ENCODE measurements at regions not wholly inside any gene's neighbourhood (a gene's known extent, or its start where the extent isn't known, plus 50 kb on each side); places are given as distances from the start of the nearest gene placed in this dataset.

GRCh38 chr2:824524-824923 is 126.1 kb upstream of the SNTG2 start:
- DNase-seq, result no peak

DNA sequence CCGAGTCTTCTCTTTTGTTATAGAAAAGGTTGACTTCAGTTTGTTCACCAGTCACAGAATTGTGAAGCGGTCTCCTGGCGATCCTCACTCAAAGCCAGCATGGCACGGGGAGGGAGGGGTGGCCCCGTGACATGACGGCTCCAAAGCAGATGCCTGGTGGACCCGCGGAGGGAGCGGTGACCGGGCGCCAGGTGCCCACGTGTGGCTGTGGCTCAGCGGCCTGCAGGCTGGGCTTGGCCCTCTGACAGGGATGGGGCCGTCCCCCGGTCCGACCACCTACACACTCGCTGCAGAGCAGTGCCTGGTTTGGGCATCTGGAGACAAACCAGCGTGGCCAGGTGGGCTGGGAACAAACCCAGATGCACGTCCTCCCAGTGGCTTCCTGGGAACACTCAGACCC is 129.1 kb upstream of the SNTG2 start:
- no peak for DNase-seq

- no peak for DNase-seq
Measured at GRCh38 chr2:819601-820000, 131.0 kb upstream of the SNTG2 start.

DNA sequence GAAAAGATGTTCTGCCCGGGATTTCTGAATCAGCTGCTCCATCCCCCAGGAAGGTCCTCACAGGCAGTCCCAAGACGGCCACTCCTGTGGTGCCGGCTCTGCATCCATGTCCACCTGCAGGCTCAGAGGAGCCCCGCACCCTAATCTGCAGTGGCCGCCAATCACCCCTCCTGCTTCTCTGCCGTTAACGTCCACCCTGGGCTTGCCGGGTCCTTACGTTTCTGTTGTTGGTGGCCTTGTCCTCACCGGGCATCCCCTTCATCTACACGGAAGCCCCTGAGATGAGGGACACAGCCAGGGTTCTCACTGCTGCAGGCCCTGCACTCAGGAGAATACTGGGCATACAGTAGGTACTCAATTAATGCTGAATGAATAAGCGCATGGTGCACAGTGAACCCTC is 131.5 kb upstream of the SNTG2 start:
- no peak for DNase-seq

- DNase-seq, result no peak
Measured at GRCh38 chr2:817336-818015, 133.2 kb upstream of the SNTG2 start.

DNA sequence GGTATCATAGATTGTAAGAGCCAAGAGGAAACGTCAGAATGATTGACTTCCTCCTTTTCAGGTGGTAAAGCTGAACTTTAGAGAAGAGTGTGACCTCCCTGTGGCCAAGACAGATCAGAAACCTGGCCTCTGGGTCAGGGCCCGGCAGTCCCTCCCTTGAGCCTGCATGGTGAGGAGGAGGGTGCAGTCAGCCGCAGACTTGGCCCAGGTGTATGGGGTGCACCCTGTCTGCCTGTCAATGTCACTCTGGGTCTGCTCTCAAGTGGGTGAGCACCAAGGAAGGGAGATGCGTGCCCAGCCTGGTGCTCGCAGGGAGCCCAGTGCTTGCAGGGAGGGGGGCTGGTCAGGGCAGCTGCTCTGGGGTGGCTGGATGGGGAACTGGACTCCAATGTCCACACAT is 134.4 kb upstream of the SNTG2 start:
- DNase-seq, result no peak

GRCh38 chr2:810397-810796 is 133.2 kb upstream of the TMEM18 start:
- DNase-seq, result no peak

DNA sequence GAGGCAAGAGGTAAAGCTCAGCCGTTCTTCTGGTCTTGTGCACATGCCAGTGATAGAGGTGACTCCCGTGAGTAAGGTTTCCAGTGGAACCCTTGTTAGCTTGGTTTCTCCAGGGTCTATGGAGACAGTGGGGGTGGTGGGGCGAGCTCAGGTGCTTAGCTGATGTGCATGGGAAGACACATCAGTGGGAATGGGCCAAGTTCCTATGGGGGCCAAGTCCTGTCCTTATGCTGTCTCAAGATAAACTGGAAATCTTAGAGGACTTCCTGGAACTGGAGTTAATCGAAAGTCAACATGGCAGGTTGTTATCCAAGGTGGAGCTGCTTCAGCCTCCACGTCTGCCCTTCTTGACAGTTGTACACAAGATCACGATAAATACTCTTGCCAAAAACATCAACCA is 130.1 kb upstream of the TMEM18 start:
- no peak for DNase-seq

GRCh38 chr2:805664-806063 is 128.5 kb upstream of the TMEM18 start:
- no peak for DNase-seq

DNA sequence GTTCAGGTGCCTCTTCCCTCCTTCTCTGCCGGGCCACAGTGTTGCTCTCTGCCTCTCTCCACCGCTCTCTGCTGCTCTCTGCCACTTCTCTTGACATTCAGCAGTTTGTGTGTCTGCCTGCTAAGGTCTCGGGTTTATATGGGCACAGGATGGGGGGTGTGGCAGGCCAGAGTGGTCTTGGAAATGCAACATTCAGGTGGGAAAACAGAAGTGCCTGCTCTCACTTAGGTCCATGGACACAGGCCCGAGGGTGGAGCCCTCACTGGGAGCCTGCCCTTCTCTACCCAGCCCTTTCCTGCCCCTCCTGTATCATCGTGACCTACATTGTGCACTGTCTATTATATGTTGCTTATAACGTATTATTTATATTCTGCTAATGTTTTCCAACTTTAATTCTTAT is 120.8 kb upstream of the TMEM18 start:
- no peak for DNase-seq

DNA sequence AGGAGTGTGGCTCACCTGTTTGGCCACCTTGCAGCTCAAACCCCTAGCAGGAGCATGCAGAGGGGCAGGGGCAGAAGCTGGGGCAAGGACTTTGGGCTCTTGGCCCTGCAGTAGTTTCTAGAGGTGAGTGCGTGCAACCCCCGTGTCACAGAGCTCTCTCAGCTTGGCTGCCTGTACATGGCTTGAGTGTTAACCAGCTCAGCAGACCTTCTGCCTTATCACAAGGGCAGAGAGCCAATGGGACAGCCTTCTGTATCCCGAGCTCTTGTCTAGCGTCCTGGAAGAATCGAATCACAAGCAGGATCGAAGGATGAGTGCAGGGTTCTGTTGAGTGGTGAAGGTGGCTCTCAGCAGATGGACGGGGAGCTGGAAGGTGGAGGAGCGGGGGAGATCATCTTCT is 120.3 kb upstream of the TMEM18 start:
- no peak for DNase-seq

GRCh38 chr2:796141-796985 is 119.2 kb upstream of the TMEM18 start:
- no peak for DNase-seq

GRCh38 chr2:795531-796041 is 118.4 kb upstream of the TMEM18 start:
- no peak for DNase-seq

DNA sequence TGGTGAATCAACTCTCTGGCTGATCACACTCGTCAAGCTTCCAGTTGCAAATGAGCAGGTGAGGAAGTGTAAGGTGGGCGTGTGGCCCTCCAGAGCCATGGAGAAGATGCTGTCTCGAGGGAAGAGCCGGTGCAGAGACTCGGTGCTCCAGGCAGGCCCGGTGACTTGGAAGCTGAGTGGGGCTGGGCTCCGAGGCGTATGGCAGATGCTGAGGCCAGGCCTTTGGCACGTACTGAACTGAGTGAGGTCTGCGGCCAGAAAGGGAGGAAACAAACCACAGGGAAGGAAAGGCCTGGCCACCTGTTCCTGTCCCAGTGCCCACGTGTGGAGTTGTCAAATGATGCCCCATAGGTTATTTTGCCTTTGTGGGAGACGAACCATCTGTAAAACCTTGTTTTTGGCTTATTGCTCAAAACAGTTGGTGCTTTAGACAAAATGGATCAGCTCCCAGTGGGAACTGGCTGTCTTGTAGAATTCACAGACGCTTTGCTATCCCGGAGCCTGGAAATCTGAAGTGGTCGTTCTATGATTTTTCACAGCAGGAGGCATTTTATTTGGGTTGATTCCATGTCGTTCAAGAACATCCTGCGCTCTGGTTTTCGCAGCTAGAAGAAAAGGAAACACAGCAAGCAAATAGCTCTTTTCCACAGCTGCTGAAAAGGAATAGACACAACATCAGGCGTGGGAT is 117.5 kb upstream of the TMEM18 start:
- peak; percentile 80 to 95 for DNase-seq

- no peak for DNase-seq
Measured at GRCh38 chr2:793236-793635, 116.0 kb upstream of the TMEM18 start.

GRCh38 chr2:792687-793086 is 115.5 kb upstream of the TMEM18 start:
- DNase-seq, result no peak

GRCh38 chr2:790634-791245 is 113.5 kb upstream of the TMEM18 start:
- DNase-seq, result no peak

GRCh38 chr2:790081-790480 is 112.9 kb upstream of the TMEM18 start:
- DNase-seq, result no peak

DNA sequence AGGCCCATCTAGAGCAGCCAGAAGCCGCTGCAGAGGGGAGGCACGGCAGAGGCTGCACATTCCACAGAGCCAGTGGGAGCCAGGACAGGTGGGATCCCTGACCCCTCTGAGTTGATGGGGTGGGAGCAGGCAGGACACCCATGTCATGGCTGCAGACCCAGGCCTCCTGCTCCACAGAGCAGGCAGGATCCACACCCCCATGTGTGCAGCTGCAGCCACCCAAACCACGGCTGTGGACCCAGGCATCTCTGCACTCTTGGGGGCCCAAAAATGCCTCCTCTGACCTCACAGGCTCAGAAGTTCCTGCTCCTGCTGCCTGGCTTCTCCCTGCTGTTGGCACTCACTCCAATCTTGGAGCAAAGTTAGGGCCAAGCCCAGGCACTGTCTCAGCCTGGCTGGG is 112.3 kb upstream of the TMEM18 start:
- no peak for DNase-seq

DNA sequence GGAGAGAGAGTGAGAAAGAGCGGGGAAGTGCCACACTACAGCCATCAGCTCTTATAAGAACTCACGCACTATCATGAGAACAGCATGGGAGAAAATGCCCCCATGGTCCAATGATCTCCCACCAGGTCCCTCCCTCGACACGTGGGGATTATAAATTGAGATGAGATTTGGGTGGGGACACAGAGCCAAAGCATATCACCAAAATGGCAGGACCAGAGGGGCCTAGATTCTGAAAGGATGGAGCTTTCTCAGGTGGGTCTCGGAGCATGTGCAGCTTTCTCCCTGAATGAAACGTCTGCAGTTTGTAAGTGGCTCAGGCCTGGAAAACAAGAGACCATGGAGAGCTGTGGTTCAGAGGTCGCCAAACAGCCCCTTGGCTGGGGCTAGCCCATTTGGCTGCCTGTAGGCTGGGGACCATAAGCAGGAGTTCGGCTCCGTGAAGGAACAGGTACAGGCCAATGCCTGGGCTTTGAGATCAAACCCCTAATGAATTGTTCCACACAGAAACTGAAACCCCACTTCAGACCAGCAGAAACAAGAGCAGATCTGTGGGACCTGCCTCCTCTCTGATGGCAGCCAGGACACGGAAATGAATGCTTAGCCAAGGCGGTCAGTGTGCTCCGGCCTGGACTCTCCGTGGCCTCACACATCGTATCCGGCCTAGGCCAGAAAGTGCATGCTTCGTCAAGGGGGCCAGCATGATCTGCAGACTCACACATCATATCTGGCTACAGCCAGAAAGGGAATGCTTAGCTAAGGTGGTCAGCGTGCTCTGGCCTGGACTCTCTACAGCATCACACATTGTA is 111.2 kb upstream of the TMEM18 start:
- DNase-seq, result no peak

DNA sequence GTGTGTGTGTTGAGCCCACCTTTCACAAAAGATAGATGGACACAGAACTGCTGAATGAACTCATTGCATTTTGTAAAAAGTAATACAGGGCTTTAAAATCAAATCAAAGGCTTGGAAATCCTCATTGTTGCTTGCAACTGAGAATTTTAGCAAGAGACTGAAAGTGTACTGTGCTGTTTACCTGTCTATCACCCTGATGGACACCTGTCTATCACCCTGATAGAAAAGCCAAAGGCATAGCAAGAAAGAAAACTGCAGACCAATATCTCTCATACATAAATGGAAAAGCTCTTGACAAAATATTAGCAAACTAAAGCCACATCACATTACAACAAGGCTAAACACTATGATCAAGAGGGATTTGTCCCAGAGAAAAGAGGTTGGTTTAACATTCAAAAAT is 107.5 kb upstream of the TMEM18 start:
- no peak for DNase-seq

DNA sequence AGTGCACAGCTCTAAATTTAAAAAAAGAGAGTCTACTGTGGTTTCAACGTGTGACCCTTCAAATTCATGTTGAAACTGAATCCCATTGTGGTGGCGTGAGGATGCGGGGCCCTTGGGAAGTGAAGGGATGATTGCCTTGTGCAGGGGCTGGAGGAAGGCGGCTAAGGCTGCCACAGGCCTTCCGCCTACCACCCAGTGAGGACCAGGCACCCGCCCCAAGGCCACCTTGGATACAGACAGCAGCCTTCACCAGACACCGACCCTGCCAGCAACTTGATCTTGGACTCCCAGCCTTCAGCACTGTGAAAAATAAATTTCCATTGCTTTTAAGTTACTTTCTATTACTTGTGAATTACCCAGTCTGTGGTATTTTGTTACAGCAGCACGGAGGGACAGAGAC is 103.4 kb upstream of the TMEM18 start:
- DNase-seq, result no peak
